ENCODE measurements at regions not wholly inside any gene's neighbourhood (a gene's known extent, or its start where the extent isn't known, plus 50 kb on each side); places are given as distances from the start of the nearest gene placed in this dataset.

DNA sequence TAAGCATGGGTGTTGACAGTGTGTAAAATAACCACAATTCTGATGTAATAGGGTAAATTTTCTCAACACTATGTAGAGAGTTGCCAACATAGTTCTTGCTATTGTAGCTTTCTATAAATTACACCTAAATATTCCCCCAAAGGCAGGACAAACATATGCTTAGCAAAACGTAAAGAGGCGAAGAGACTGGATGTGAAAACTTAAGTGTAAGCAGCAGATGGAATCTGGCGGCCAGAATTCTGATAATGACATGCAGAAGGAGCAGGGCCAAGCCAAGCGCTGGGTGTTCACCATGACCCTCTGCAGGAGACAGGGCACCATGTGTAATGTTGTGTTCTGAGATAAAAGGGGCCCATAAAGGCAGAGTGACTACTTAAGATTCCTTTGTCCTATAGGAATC, 105.2 kb upstream of the ZNF521 start:
- no peak for DNase-seq (ENCODE audit: low read depth in 4 of 4, low spot score in 3 of 4)

- no peak for DNase-seq (ENCODE audit: low read depth in 4 of 4, low spot score in 3 of 4)
These were observed 104.5 kb upstream of the ZNF521 start for GRCh38 chr18:25456334-25457010.

- no peak for DNase-seq (ENCODE audit: low read depth in 4 of 4, low spot score in 3 of 4)
These were observed 103.7 kb upstream of the ZNF521 start for GRCh38 chr18:25455646-25456045.

- no peak for DNase-seq (ENCODE audit: low read depth in 4 of 4, low spot score in 3 of 4)
These were observed 103.2 kb upstream of the ZNF521 start for GRCh38 chr18:25455159-25455558.

GRCh38 chr18:25454730-25455129, 102.8 kb upstream of the ZNF521 start:
- no peak for DNase-seq (ENCODE audit: low read depth in 4 of 4, low spot score in 3 of 4)

DNA sequence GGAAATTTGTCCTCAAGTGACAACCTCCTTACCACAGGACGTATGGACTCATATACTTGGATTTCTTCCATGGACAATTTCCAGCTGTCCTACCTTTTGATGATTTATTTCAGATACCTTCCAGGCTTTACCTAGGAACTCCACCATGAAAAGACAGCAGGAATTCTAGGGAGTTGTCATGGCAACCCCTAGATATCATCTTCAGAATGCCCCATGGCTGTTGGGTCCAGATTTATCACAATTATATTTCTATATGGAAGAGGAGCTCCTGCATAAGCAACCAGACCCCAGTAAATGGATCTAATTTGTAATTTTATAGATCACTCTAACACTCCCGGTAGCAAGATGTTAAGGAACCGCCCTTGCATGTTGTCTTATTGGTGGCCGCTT, 102.3 kb upstream of the ZNF521 start:
- DNase-seq (ENCODE audit: low read depth in 4 of 4, low spot score in 3 of 4): no peak

DNA sequence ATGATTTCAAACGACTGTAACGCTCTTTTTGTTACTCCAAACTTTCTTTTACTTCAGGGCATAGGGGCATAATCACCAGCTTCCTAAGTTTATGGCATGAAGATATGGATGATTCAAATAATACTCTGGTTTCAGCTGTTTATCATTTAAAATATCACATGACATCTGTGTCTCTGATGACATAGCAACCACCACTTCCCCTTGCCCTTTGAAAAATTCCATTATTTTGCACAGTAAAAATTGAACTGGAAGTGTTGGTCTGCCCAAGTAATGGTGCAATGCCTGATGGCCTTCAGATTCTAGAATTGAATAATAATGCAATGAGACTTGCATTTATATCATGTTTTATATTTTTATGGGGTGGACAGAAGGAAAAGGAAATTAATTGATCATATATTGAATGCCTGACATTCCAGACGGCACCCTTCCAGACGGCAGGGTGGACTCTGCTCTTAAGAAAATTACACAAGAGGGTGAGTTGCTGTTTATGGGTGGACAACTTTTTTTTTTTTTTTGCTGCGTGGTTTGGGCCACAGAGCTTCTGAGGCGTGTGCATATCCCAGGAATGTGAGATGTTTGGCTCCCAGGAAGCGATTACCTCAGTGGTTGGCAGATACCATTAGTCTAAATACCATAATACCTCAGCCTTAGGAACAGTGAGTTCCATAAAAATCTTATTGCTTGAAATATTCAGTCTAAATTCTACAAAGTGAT, 101.7 kb upstream of the ZNF521 start:
- DNase-seq (ENCODE audit: low read depth in 4 of 4, low spot score in 3 of 4): no peak

GRCh38 chr18:25451077-25451658, 99.2 kb upstream of the ZNF521 start:
- DNase-seq (ENCODE audit: low read depth in 4 of 4, low spot score in 3 of 4): no peak

DNA sequence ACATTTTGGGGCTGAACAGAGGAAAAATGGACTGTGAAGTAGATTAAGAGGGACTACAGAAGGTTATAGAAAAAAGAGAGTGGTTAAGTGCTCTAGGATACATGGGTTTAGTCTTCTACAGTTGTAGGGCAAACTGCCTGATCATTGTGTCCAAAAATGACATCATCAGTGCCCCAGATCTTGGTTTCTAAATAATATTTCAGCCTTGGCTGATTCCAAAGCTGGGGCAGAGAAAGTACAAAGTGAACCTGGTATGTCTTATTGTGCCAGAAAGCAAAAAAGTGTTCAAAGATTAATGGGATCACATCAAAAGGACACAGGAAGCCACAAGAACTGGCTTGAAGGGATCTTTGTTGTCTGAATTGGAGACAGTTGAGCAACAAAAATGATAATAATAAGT, 97.1 kb upstream of the ZNF521 start:
- no peak for DNase-seq (ENCODE audit: low read depth in 4 of 4, low spot score in 3 of 4)

- DNase-seq (ENCODE audit: low read depth in 4 of 4, low spot score in 3 of 4): no peak
These were observed 95.0 kb upstream of the ZNF521 start for GRCh38 chr18:25446972-25447371.

GRCh38 chr18:25445430-25445829, 93.5 kb upstream of the ZNF521 start:
- no peak for DNase-seq (ENCODE audit: low read depth in 4 of 4, low spot score in 3 of 4)

DNA sequence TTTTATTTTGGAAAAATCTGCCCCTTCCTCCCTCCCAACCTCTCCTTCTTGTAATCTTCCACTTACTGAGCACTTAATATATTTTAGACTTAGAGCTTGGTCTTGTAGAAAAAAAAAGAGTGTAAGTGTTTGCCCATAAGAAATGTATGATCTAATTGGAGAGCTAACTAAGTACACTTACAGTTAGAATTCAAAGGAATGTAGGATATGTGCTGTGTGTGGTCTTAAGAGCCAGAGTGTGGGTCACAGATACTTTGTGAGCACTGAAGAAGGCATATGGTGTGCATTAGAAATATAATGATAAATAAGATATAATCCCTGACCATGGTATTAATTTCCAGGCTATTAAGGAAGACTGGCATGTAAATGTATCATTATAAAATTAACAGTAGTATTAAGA, 91.8 kb upstream of the ZNF521 start:
- no peak for DNase-seq (ENCODE audit: low read depth in 4 of 4, low spot score in 3 of 4)

- DNase-seq (ENCODE audit: low read depth in 4 of 4, low spot score in 3 of 4): no peak
These were observed 83.3 kb upstream of the ZNF521 start for GRCh38 chr18:25435149-25435782.

DNA sequence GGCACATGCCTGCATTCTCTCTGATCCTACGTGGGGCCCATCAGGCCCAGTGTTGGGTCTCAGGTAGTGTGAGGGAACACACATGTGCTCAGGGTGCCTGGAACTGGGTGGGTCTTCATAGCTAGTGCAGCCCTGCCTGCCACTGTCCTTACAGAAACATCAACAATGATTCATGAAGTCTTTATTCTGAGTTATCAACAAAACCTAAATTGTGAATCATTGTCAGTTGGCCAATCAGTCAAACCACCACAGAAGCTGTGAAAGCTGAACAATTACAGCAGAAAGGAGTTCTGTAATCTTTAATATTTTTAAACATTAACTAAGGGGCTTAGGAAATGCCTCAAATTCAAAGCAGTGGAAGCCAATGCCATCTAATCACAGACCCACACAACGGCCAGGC, 82.8 kb upstream of the ZNF521 start:
- DNase-seq (ENCODE audit: low read depth in 4 of 4, low spot score in 3 of 4): no peak

- no peak for DNase-seq (ENCODE audit: low read depth in 4 of 4, low spot score in 3 of 4)
These were observed 81.6 kb upstream of the ZNF521 start for GRCh38 chr18:25433590-25433989.

GRCh38 chr18:25425024-25425423, 73.1 kb upstream of the ZNF521 start:
- DNase-seq (ENCODE audit: low read depth in 4 of 4, low spot score in 3 of 4): no peak

DNA sequence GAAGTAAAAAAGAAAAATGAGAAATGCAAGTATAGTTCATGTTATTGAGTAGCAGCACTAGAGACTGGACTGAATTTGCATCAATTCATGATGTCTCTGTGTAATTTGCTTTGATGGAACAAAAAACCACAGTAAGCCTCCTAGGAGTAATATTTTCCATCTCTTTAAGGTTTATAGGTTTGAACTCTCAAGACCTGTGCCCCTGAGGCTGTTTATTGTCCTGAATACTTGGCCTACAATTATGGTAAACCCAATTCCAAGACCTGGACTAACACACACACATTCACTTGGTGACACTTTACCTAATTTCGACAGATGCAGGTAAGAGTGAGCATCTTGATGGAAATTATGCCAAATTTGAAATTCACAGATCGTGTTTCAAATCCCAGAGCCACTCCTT, 71.8 kb upstream of the ZNF521 start:
- no peak for DNase-seq (ENCODE audit: low read depth in 4 of 4, low spot score in 3 of 4)

DNA sequence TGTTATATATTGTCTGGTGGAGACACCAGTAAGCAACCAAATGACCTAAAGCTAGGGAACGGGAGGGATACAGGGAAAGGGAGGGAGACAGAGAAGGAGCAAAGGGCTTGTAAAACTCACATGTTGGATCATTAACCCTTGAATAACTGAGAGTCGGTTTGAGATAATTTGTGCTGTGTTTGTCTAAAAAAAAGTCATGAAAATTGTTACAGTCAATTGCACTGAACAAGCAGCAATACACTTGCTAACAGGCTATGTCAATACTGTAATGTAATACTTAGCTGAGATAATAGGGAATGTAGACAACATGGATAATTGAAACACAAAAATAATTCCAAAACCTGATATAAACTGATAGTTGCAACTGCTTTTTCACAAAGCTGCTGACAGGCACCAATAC, 71.3 kb upstream of the ZNF521 start:
- no peak for DNase-seq (ENCODE audit: low read depth in 4 of 4, low spot score in 3 of 4)

- DNase-seq (ENCODE audit: low read depth in 4 of 4, low spot score in 3 of 4): no peak
These were observed 70.3 kb upstream of the ZNF521 start for GRCh38 chr18:25422230-25422629.

DNA sequence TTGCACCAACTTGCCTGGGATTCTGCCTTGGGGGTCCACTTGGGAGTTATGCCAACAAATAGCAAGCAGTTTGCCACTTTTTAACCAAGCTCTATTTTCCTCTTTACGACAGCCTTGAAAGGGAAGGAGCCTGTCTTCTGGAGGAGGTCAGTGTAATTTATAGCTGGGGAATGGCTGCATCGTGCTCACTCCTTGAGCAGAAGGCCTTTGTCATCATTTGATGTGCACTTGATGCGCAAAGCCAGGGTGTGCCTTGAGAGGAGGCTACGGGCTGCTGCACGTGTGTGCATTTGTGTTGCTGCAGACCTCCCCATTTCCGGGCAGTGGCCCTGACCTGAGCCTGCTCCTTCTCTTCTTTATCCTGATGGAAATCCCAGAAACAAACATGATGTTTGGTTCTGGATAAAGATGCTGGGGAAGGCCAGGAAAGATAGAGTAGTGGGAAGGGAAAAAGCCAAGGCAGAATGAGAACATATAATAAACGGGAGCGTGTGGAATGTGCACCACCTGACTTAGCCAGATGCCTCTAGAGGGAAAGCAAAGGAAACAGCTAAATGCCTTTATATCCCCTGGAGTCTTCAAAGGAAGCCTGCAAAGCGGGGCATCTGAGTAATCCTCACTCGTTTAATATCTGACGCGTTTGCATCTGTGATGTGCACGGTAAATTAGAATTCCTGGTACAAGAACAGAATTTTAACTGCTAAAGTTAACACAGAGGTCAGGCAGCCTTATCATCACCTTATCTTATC, 68.3 kb upstream of the ZNF521 start:
- peak in 3 of 4 donors; percentile 21 to 41 (median 29) for DNase-seq (ENCODE audit: low read depth in 4 of 4, low spot score in 3 of 4)

DNA sequence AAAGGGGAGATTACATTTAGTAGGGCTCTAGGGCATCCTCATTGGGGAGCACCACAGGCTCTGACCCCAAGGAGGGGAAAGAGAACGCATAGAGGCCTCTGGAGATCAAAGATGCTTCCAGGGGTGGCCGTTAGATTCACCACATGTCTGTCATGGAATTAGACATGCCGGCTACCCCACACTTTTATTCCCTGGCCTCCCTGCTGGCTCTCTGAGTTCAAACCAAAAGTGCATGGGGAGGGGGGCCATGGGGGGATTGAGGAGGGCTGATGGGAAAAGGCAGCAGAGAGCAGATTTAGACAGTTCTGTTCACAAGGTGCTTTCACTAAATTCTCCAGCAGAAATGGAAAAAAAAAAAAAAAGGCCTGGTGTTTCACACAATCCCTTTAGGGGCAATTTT, 64.4 kb upstream of the ZNF521 start:
- no peak for DNase-seq (ENCODE audit: low read depth in 4 of 4, low spot score in 3 of 4)
